Neutrophil (primary cell): ENCODE measurements at regions not wholly inside any gene's neighbourhood (a gene's known extent, or its start where the extent isn't known, plus 50 kb on each side); places are given as distances from the start of the nearest gene placed in this dataset.

Experiments
- H3K27ac ChIP-seq: fragments of 200-600 bp; sonication (generic); 2 replicates; pipeline ENCODE4 v1.5.1; 2016; ENCODE audit warnings: mild to moderate bottlenecking, moderate library complexity
- H3K27me3 ChIP-seq: fragments of 200-600 bp; sonication (generic); 2 replicates; pipeline ENCODE4 v1.6.0; 2016; ENCODE audit warnings: mild to moderate bottlenecking
- H3K36me3 ChIP-seq: fragments of 200-600 bp; sonication (generic); 2 replicates; pipeline ENCODE4 v1.5.1; 2017
- H3K4me1 ChIP-seq, 2 experiments: fragments of 200-600 bp in 1 of 2; sonication (generic) in 1 of 2; 1 replicate in 1 of 2; 2 replicates in 1 of 2; pipeline versions ENCODE4 v1.5.1 to v1.6.1; 2013 to 2016; ENCODE audit warnings: low read depth in 1 of 2, low read length in 1 of 2, mild to moderate bottlenecking in 1 of 2, moderate library complexity in 1 of 2; ENCODE audit not compliant: control insufficient read depth in 1 of 2, insufficient read depth in 1 of 2
- H3K4me3 ChIP-seq, 2 experiments: fragments of 200-600 bp in 1 of 2; sonication (generic) in 1 of 2; 1 replicate in 1 of 2; 2 replicates in 1 of 2; pipeline ENCODE4 v1.5.1; 2013 to 2016; ENCODE audit warnings: low read depth in 1 of 2, low read length in 1 of 2, mild to moderate bottlenecking in 1 of 2, moderate library complexity in 1 of 2
- H3K9me3 ChIP-seq: fragments of 200-600 bp; sonication (generic); 2 replicates; pipeline ENCODE4 v1.5.1; 2016
- CTCF ChIP-seq: fragments of 200-600 bp; sonication (generic); IDR thresholded peaks from 2 replicates; pipeline ENCODE4 v1.5.1; 2016; ENCODE audit warnings: antibody characterized with exemption

GRCh38 chr6:54772610-54773009, 74.0 kb upstream of the FAM83B start:
- H3K36me3 ChIP-seq, result no peaks in the 10 kb centered on the region
- no peak overlapping the region for H3K4me3 ChIP-seq
- H3K9me3 ChIP-seq, result no peaks in the 10 kb centered on the region
- no peaks in the 10 kb centered on the region for H3K27me3 ChIP-seq
- no peaks in the 10 kb centered on the region for H3K4me1 ChIP-seq
- H3K27ac ChIP-seq, result no peak overlapping the region
- no peak for TF ChIP-seq CTCF

- no peaks in the 10 kb centered on the region for H3K27me3 ChIP-seq
These were observed 71.0 kb upstream of the FAM83B start for GRCh38 chr6:54775576-54775975.

GRCh38 chr6:54776891-54777290, 69.7 kb upstream of the FAM83B start:
- Histone ChIP-seq H3K27ac (no peak overlapping the region), H3K4me3 (no peak overlapping the region), H3K4me1 (no peaks in the 10 kb centered on the region), H3K36me3 (no peaks in the 10 kb centered on the region), H3K9me3 (no peaks in the 10 kb centered on the region), H3K27me3 (no peaks in the 10 kb centered on the region)
- TF ChIP-seq CTCF, result no peak

More at GRCh38 chr6:54775576-54775975, 71.0 kb upstream of the FAM83B start:
- Histone ChIP-seq H3K27ac (no peak overlapping the region), H3K36me3 (no peaks in the 10 kb centered on the region), H3K9me3 (no peaks in the 10 kb centered on the region), H3K4me1 (no peaks in the 10 kb centered on the region), H3K4me3 (no peak overlapping the region)
- no peak for TF ChIP-seq CTCF

- no peaks in the 10 kb centered on the region for H3K9me3 ChIP-seq
- no peak overlapping the region for H3K4me3 ChIP-seq
- no peaks in the 10 kb centered on the region for H3K36me3 ChIP-seq
- no peaks in the 10 kb centered on the region for H3K4me1 ChIP-seq
- TF ChIP-seq CTCF, result no peak
- H3K27me3 ChIP-seq, result no peaks in the 10 kb centered on the region
- H3K27ac ChIP-seq, result no peak overlapping the region
These were observed 67.8 kb upstream of the FAM83B start for GRCh38 chr6:54778731-54779130.

GRCh38 chr6:54784011-54784410, 62.6 kb upstream of the FAM83B start:
- Histone ChIP-seq H3K4me3 (no peak overlapping the region), H3K27me3 (no peaks in the 10 kb centered on the region), H3K36me3 (no peaks in the 10 kb centered on the region), H3K4me1 (no peaks in the 10 kb centered on the region), H3K27ac (no peak overlapping the region), H3K9me3 (no peaks in the 10 kb centered on the region)
- TF ChIP-seq CTCF, result no peak

- H3K9me3 ChIP-seq, result no peaks in the 10 kb centered on the region
- H3K4me3 ChIP-seq, result no peak overlapping the region
- no peak for TF ChIP-seq CTCF
These were observed 60.4 kb upstream of the FAM83B start for GRCh38 chr6:54786154-54786553.

More at GRCh38 chr6:54786154-54786553, 60.4 kb upstream of the FAM83B start:
- no peak overlapping the region for H3K27ac ChIP-seq
- H3K27me3 ChIP-seq, result no peaks in the 10 kb centered on the region
- H3K36me3 ChIP-seq, result no peaks in the 10 kb centered on the region
- no peaks in the 10 kb centered on the region for H3K4me1 ChIP-seq
